ENCODE measurements at regions not wholly inside any gene's neighbourhood (a gene's known extent, or its start where the extent isn't known, plus 50 kb on each side); places are given as distances from the start of the nearest gene placed in this dataset.
"Not testable (repeated sequence)": the region's sequence is repeated elsewhere in the genome, so short reads cannot be mapped to it uniquely, and the experiment has no call there.

DNA sequence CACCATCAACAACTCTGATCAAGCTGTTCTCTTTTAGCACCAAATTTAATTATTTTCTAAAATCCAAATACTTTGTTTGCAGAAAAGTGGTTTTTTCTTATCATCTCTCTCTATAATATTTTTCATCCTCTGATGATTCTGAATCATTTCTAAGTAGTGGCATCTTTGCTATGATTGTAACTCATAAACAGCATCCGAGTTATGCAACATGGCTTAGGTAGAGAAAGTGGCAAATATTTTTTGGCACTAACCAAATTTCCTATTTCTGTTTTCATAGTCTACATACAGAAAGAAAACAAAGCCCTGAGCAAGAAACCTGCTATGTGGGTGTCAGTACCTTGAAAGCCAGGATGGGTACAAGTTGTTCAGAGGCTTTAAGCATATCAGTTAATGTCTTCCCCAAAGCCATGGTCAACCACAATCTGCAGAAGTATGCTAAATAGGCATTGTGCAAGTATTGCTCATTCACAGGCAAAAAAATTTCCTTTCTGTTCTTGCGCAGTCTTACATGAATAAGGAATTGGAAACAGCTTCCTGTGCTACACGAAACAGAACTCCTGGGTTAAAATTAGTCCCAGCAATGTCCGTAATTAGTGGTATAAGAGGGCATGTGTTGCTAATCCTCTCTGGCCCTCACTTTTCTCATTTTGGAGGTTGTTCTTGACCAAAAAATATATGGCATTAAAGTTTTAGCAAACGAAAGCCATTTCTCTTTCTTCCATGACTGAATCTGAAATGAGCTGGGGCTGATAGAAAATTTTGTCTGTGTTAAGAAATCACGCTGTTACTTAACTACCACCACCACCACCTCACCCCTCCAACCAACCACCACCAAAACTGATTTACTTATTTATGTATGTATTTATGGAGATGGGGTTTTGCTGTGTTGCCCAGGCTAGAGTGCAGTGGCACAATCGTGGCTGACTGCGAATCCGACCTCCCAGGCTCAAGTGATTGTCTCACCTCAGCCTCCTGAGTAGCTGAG, 325.6 kb upstream of the MAGI2 start:
- no peak for DNase-seq (ENCODE audit: low read depth)

DNA sequence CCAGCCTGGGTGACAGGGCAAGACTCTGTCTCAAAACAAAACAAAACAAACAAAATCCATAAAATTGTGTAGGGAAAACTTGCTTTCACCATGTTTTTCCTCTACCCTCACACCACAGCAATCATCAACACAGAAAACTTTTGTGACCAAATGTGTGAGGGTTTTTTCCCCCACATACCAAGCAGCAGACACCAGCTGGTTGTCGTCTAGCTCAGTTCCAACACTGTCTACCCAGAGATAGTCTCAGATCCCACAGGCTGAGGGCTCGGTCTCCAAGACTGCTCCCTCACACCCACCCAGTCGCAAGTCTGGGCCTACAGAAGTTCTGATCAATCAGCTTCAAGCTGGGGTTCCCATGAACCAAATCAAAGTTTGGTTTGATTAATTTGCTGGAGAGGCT, 322.4 kb upstream of the MAGI2 start:
- no peak for DNase-seq (ENCODE audit: low read depth)

- no peak for DNase-seq (ENCODE audit: low read depth)
Measured at GRCh38 chr7:79774150-79774549, 320.7 kb upstream of the MAGI2 start.

DNA sequence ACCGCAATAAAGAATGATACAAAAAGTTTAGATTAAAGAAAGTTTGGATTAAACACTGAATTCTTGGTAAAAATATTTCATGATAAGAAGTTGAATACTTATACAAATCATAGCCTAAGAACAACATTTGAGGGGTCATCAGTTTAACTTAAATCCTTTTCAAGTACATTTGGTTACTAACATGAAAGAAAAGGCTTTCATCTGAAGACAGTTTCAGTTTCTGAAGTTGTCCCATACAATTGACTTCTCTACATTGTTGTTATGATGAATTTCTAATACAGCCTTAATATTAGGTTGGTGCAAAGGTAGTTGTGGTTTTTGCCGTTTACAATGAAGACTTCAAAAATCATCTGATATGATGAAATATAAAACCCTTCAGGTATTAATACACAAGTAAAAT, 317.5 kb upstream of the MAGI2 start:
- no peak for DNase-seq (ENCODE audit: low read depth)

DNA sequence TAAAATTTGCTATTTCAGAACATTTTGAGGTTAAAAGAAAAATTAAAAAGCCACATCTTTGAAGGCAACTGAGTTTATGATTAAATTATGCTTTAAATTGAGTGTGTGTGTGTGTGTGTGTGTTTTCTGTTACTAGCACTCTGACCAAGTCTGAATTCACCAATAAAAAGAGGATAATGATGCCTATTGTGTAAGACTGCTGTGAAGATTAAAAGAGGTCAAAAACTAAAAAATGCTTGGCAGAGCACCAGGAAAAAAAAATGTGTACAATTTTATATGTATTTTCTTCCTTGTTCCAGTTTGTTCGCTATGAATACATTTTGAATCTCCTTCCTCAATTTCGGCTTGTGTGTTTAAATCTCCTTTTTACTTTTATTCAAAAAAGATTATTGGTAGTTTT, 316.6 kb upstream of the MAGI2 start:
- no peak for DNase-seq (ENCODE audit: low read depth)

DNA sequence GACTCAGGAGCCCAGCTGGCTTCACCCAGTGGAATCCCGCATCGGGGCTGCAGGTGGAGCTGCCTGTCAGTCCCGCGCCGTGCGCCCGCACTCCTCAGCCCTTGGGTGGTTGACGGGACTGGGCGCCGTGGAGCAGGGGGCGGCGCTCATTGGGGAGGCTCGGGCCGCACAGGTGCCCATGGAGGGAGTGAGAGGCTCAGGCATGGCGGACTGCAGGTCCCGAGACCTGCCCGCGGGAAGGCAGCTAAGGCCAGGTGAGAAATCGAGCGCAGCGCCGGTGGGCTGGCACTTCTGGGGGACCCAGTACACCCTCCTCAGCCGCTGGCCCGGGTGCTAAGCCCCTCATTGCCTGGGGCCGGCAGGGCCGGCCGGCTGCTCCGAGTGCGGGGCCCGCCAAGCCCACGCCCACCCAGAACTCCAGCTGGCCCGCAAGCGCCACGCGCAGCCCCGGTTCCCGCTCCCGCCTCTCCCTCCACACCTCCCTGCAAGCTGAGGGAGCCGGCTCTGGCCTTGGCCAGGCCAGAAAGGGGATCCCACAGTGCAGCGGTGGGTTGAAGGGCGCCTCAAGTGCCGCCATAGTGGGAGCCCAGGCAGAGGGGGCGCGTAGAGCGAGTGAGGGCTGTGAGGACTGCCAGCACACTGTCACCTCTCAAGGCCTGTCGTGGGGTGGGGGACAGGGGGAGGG, 314.6 kb upstream of the MAGI2 start:
- DNase-seq (ENCODE audit: low read depth), result not testable (repeated sequence)

- not testable (repeated sequence) for DNase-seq (ENCODE audit: low read depth)
Measured at GRCh38 chr7:79767192-79767591, 313.7 kb upstream of the MAGI2 start.

GRCh38 chr7:79761876-79762429, 308.5 kb upstream of the MAGI2 start:
- no peak for DNase-seq (ENCODE audit: low read depth)

DNA sequence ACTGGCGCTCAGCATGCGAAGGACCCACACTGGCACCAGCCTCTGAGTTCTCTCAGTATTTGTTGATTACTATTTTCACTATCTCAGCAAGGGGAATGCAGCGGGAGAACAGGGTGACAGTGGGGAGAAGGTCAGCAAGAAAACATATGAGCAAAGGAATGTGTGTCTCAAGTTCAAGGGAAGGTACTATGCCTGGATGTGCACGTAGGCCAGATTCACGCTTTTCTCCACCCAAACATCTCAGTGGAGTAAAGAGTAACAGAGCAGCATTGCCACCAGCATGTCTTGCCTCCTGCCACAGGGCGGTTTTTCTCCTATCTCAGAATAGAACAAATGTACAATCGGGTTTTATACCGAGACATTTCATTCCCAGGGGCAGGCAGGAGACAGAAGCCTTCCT, 297.5 kb upstream of the MAGI2 start:
- DNase-seq (ENCODE audit: low read depth), result not testable (repeated sequence)

GRCh38 chr7:79749856-79750255, 296.4 kb upstream of the MAGI2 start:
- no peak for DNase-seq (ENCODE audit: low read depth)

- DNase-seq (ENCODE audit: low read depth), result no peak
Measured at GRCh38 chr7:79741684-79742083, 288.2 kb upstream of the MAGI2 start.

DNA sequence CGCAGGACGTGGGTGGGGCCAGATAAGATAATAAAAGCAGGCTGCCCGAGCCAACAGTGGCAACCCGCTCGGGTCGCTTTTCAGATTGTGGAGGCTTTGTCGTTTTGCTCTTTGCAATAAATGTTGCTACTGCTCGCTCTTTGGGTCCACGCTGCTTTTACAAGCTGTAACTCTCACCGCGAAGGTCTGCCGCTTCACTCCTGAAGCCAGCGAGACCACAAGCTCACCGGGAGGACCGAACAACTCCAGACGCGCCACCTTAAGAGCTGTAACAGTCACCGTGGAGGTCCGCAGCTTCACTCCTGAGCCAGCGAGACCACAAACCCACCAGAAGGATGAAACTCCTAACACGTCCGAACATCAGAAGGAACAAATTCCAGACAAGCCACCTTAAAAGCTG, 286.6 kb upstream of the MAGI2 start:
- DNase-seq (ENCODE audit: low read depth), result no peak

GRCh38 chr7:79739036-79739709, 285.7 kb upstream of the MAGI2 start:
- DNase-seq (ENCODE audit: low read depth), result not testable (repeated sequence)

DNA sequence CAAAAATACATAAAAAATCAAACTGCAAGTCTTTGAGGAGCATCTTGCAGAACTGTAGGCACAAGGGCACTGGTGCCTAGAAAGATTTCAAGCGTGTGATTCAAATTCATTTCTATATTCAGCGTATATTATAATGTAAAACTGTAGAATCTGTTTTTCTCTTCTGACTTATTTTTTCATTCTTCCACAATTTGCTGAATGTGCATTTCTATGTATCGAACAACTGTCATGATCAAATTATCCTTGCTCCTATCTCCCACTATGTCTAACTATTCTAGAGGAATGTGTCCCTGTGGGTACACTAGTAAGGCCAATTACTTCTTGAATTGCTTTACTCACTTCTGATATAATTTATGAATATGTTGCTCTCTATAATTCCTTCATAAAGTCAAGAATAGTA, 283.0 kb upstream of the MAGI2 start:
- no peak for DNase-seq (ENCODE audit: low read depth)

- no peak for DNase-seq (ENCODE audit: low read depth)
Measured at GRCh38 chr7:79735012-79735411, 281.5 kb upstream of the MAGI2 start.

DNA sequence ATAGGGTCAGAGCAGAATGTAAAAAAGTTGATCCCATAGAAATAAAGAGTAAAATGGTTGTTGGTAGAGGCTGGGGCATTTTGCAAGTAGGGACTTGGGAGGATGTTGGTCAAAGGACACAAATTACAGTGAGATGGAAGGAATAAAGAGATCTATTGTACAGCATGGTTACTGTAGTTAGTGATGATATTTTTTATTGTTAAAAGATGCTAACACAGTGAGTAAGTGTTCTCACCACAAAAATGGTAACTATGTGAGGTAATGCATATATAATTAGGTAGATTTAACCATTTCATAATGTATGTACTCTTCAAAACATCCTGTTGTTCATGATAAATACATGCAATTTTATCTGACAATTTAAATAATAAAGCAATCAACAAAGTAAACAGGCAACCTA, 280.7 kb upstream of the MAGI2 start:
- DNase-seq (ENCODE audit: low read depth), result no peak

- no peak for DNase-seq (ENCODE audit: low read depth)
Measured at GRCh38 chr7:79732535-79732934, 279.1 kb upstream of the MAGI2 start.

DNA sequence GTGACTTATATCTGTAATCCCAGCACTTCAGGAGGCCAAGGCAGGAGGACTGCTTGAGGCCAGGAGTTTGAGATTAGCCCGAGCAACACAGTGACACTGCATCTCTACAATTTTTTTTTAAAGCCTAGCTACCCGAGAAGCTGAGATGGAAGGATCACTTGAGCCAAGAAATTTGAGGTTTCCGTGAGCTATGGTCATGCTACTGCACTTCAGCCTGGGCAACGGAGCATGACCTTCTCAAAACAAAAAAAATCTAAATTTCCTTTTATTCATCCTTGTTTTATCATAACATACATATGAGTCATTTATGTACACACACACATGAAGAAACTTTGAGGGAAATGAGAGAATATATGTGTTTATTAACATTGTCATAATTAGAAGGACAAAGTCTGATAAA, 277.5 kb upstream of the MAGI2 start:
- DNase-seq (ENCODE audit: low read depth), result no peak

GRCh38 chr7:79723833-79724618, 270.6 kb upstream of the MAGI2 start:
- no peak for DNase-seq (ENCODE audit: low read depth)

DNA sequence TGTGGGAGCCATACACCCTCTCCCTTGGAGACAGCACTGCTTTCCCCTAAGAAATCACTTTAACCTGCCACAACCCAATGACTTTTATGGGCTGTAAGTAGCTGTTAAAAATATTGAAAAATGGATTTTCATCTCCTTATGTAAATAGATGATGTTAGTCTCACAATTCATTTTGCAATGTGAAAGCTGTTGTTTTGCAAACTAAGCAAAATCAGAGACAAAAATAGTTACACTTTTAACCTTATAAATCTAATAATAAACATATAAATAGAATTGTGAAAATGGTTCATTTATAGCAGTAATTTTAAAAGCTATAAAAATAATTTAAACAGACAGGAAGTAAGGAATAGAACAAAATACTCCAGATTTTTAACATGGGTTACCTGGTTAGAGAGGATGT, 268.8 kb upstream of the MAGI2 start:
- DNase-seq (ENCODE audit: low read depth), result no peak

GRCh38 chr7:79719216-79719615, 265.7 kb upstream of the MAGI2 start:
- no peak for DNase-seq (ENCODE audit: low read depth)

DNA sequence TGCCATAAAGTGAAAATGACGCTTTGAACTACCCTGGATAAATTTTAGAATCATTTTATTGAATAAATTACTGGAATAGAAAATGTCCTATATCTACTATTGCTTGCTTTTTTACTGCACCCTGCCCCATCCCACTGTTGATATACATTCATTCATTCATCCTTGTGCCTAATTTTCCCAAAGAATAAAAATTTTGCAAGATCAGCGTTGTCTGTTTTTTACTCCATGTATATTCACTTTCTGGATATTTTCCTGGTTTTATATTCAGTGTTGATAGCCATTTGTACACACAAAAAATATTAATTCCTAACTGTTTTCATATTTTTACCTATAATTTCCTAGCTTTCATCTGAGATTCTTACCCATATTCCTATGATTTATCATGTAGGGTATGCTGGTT, 262.9 kb upstream of the MAGI2 start:
- DNase-seq (ENCODE audit: low read depth), result no peak

All from stimulated activated CD4-positive, alpha-beta T cell treated with anti-CD3 and anti-CD28 coated beads, Interleukin-2, amount 100 ng/mL, for 4 hours (primary cell).